ENCODE measurements at regions not wholly inside any gene's neighbourhood (a gene's known extent, or its start where the extent isn't known, plus 50 kb on each side); places are given as distances from the start of the nearest gene placed in this dataset.

DNA sequence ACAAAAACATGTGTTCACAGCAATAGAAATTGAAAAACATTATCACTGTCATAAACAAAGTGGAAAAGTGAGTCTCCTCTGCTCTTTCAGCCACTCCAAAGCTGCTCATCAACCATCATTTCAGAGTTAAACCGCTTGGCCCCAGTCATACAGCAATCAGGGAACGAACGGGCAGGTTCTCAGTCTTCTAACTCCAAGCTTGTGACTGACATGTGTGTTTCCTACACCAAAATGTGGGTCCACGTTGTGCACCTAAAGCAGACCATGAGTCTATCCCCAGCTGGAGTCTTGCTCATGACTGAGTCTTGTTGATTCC is 582.6 kb upstream of the ID2 start:
- DNase-seq, result no peak

GRCh38 chr2:8101614-8102277 is 580.1 kb upstream of the ID2 start:
- DNase-seq, result no peak

DNA sequence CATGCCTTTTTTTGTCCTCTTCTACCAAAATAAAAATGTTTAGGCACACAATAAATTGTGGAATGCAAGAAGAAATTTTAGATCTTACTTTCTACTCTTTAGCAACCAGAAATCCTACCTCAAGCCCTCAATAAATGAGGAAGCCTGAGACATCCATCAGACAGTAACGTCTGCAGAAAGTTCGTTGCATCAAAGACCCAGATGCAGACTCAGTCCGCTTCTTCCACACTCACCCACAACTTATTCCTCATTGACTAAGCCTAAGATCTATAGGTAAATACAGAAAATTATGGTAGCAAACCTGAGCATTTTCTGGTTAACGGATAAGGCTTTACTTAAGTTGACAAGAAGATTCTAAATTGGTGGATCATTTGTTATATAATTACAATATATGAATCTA is 579.4 kb upstream of the ID2 start:
- DNase-seq, result no peak

- DNase-seq, result no peak
Measured at GRCh38 chr2:8103085-8103708, 578.7 kb upstream of the ID2 start.

DNA sequence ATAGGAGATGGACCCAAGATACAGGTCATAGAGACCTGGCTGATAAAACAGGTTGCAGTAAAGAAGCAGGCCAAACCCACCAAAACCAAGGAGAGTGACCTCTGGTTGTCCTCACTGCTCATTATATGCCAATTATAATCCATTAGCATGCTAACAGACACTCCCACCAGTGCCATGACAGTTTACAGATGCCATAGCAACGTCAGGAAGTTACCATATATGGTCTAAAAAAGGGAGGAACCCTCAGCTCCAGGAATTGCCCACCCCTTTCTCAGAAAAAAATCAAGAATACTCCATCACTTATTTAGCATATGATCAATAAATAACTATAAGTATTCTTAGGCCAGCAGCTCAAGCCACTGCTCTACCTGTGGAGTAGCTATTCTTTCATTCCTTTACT is 574.7 kb upstream of the ID2 start:
- no peak for DNase-seq

GRCh38 chr2:8107621-8108378 is 574.1 kb upstream of the ID2 start:
- DNase-seq, result peak in 2 of 4 experiments; percentile 17 to 40

DNA sequence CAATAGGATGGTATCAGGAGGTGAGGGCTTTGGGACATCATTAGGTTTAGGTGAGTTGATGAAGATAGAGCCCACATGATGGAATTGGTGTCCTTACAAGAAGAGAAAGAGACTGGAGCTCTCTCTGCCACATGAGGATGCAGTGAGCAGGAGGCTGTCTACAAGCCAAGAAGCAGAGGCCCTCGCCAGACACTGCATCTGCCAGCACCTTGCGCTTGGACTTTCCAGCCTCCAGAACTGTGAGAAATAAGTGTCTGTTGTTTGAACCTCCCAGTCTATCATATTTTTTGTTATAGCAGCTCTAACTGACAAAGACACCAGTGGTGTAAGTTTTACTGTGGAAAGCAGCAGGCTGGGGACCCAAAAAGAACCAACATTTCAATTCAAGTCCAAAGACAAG is 571.1 kb upstream of the ID2 start:
- no peak for DNase-seq

DNA sequence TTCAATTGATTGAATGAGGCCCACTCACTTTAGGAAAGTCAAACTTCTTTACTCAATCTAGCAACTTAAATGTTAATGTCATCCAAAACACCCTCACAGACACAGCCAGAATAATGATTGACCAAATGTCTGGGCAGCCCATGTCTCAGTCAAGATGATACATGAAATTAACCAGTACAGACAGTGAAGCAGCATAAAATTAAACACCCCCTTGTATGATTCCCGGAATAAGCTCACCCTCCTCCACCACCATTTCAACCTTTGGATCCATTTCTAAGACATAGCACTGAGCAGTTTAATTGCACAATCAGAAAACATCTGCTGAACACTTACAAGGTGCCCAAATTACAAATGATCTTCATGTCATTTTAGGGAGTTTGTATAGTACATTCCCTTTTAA is 570.7 kb upstream of the ID2 start:
- DNase-seq, result no peak

DNA sequence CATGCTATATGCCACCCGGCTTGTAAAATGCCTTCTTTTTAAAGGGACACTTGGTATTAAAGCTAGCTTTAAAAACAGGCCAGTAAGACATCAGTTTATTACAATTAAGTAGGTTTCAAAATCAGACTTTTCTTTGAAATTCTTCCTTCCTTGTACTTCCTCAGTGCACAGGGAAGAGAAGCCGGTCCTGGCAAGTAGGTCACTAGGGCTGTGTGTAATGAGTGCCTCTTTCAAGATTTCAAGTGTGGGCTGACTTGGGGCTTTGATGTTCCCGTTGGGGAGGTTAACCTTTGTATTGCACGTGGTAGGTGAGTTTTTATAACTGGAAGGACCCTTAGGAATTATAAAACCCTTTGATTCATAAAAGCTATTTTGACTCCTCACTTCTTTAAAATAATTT is 566.4 kb upstream of the ID2 start:
- peak; percentile 53 to 76 (median 70) for DNase-seq

DNA sequence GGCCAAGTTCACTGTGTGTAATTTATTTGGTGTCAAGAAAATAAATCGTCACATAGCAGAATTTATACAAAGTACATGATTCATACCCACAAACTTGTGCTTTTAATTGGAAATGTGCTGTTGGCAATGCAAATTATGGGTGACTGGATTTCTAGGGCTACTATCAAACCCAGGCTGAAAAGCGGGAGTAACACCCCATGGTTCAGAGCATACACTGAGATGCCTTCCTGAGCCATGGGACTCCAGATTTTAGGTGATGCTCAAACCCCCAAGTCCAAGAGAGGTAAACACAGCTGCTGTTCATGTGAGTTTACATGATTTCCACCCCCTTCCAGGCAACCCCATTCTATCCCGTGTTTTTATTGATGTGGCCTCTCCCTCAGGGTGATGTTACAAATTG is 565.9 kb upstream of the ID2 start:
- DNase-seq, result no peak

DNA sequence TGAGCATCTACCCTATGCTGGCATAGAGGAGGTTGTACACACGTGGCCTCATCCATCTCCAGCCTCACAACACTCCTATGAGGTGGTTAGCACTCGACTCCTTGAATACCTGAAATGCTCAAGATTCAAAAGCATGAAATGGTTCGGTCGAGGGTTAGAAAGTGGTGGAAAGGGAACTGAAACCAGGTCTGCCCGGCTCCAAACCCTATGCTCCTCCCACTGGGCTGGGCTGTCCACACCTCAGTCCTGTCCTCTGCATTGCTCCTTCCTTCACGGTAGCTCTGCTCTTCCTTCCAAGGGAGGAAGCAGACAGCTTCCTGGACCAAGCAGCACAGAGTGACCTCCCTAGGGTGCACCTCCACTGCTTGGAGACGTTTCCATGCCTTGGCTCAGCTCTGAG is 565.2 kb upstream of the ID2 start:
- peak in 3 of 4 experiments; percentile 31 to 57 (median 49) for DNase-seq

DNA sequence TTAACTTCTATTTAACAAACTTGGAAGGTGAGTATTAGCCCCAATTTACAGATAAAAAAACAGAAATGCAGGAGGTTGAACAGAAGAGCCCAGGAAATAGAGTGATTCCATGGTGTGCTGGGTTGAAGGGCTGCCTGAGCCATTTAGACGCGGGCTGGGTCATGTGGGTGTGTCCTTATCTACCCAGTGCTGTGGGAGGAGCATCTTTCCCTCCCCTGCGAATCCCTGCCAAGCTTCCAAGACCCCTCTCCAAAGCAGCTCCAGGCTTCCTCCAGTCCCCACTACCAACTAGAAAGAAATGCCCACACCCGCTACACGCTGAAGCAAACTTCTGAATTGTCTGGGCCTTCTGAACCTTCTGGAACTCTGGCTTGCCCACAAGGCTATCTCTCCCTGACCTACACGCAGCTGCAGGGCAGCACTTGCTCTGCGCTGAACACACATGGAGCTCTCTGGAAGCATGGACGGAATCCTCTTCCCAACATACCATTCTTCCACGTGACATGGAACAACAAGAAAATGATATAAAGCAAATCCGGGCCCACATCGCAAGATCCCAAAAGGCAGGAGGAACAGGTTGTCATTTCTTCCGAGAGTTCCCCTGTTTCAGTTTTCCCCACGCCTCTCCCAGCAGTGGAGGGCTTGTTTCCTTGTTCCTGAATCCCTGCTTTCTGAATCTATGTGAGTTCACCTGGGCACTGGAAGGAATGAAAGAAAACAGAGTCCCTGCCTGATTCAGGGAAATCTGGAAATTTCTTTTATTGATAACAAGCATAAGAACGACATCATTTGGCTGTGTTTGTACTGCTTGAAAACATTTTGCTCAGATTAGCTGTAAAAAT is 562.7 kb upstream of the ID2 start:
- DNase-seq, result no peak

DNA sequence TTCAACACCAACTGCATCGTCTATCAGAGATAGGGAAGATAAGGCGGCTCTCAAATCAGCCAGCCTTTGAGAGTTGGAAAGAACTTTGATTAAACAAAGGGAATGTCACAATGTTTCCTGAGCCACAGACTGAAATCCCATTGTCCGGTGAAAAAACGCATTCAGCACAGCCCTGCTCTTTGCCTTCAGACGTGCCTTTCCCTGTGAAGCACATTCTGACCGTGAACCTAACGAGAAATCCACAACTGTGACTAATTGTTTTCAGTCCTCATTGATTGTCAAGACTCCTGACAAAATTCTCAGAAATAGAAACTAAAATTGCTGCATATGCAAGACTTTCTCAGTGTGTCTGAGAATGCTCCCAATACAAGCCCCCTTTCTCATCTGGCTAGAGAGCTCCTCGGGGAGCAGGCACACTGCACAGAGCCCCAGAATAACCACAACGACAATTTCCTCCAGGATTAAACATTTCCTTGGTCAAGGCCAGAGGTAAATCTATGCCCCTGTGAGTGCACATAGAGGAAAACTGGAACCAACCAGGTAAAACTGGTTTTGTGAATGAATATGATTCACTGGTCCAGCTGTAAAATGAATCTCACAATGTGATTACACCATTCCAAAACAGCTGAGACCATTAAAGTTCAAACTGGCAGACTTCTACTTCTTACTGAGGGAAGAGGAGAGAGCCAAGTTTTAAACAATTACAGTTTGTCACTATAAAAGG is 561.9 kb upstream of the ID2 start:
- DNase-seq, result no peak

GRCh38 chr2:8120506-8120860 is 561.4 kb upstream of the ID2 start:
- DNase-seq, result no peak

DNA sequence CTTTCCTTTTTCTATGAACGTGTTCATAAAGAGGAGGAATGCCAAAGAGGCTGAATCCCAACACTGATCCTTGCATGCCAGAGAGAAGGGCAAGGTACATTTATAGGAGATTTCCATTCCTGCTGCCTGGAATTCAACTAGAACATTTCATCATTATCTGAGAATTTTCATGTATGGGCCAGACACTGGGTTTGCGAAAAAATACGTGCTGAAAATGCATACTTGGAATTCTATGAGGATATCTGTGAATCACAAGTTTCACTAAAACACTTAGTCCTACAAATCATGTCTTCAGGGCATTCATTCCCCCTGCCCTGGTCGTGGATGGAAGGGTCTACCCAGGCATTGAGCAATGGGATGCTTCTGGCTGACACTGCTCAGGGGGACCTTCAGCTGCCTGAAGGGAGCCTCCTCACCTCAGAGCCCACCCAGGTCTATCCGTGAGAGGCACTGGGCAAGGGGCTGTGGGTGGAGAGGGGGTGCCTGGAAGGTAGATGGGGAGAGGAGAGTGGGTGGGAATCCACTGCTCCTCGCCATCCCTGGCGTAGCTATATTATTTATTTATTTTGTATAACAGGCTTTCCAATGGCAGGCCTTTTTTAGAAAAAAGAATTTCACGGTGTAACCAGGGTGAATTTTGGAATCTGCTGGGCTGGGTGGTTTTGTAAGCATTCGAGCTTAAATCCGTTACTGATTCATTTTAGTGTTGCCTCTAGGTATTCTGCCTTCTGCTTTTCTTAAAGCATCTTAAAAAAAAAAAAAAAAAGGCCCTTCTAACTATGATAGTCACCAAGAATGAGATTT is 560.6 kb upstream of the ID2 start:
- DNase-seq, result no peak

- no peak for DNase-seq
Measured at GRCh38 chr2:8121826-8122513, 559.9 kb upstream of the ID2 start.

GRCh38 chr2:8122520-8122919 is 559.3 kb upstream of the ID2 start:
- no peak for DNase-seq

DNA sequence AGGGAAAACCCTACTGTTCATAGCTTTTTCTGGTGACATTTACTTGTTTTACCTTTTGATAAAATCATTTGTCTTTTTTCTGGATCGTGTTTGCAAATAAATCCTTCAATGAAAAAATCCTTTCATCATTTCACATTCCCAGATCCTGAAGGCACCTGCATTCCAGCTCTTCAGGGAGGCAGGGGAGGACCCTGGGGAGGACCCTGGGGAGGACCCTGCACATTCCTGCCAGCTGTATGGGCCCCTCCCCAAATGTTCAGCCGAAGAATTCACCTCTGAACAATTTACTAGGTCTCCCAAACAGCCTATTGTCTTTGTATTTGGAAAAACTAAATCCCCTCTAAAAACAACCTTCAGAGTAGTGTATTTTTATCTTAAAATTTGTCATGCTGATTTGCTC is 558.4 kb upstream of the ID2 start:
- no peak for DNase-seq

DNA sequence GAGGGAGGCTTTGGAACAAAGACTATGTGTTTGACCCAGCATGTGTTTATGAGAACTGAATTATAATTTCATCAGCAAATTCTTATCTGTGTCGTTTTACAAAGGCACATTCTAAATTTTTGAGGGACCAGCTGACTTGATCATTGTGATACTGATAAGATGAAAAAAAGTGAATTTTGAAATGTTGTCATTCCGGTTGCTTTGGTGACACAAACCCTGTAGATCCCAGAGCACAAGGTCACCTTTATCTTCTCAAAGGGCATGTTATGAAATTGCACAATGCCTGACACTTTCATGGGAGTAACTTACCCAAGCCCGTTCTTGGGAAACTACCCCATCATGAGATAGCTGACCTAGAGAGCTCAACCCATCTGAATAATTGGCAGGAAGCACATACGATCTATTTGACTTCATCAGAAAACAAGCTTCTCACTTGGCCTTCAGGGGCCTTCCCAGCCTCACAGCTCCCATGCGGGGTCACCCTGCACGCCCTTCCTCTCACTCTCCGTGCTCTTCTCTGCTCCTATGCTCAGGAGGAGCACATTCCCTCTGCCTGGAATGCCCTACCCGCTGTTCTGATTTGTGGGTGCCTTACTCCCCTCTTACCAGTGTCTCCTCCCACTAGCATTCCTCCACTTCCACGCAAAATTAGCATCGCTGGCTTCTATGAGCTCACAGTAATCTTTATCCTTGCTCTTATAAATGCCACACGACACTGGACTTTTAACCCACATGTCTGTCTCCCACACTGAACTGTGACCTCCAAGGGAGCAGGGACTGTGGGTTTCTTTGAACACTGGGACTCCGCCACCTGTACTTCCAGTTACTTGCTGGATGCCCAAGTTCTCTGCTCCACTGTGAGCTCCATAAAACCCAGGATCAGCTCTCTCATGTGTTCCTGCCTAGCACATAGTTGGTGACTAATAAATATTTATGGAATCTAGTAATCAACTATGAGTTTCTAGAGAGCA is 555.8 kb upstream of the ID2 start:
- DNase-seq, result peak; percentile 50 to 83 (median 62)

GRCh38 chr2:8126783-8127182 is 555.1 kb upstream of the ID2 start:
- no peak for DNase-seq

Data from suppressor macrophage (primary cell).